GM12875 (cell line): ENCODE measurements at regions not wholly inside any gene's neighbourhood (a gene's known extent, or its start where the extent isn't known, plus 50 kb on each side); places are given as distances from the start of the nearest gene placed in this dataset.
"Not testable (repeated sequence)": the region's sequence is repeated elsewhere in the genome, so short reads cannot be mapped to it uniquely, and the experiment has no call there.

Experiments
- H3K4me3 ChIP-seq: one replicate; pipeline ENCODE4 v1.5.1; 2011; ENCODE audit warnings: low read depth, low read length, control low read depth
- TF ChIP-seq, protein P1 (sequence below): IDR thresholded peaks from 2 replicates; pipeline ENCODE4 v1.5.1; 2011; ENCODE audit warnings: low read depth, mild to moderate bottlenecking, control low read depth, inconsistent platforms, low read length, moderate library complexity, borderline replicate concordance; ENCODE audit not compliant: insufficient read depth

DNA sequence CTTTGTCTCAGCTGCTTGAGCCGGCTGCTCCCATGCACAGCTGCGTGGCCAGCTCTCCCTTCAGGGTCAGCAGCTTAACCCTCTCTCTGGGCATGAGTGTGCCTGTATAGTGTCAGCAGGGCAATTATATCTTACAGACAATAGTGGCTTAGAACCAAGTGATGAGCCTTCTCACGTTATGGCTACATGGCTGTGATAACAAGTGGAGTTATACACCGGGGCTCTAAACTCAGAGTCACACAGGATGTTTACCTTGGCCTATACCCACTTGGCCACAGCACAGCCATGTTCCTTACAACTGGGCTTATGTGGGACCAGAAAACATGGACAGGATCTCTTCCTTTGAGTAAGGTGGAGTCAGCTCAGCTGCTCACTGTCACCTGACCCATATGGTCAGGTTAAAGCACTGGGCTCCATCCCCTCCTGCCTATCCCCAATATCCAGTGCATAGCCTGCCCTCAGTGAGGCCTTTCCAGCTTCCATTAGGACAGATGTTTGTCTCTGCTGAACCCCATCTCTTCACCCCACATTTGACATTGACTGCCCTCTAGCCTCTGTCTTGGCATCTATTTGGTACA, 294.2 kb upstream of the NCKAP5 start:
- TF ChIP-seq, protein P1, sequence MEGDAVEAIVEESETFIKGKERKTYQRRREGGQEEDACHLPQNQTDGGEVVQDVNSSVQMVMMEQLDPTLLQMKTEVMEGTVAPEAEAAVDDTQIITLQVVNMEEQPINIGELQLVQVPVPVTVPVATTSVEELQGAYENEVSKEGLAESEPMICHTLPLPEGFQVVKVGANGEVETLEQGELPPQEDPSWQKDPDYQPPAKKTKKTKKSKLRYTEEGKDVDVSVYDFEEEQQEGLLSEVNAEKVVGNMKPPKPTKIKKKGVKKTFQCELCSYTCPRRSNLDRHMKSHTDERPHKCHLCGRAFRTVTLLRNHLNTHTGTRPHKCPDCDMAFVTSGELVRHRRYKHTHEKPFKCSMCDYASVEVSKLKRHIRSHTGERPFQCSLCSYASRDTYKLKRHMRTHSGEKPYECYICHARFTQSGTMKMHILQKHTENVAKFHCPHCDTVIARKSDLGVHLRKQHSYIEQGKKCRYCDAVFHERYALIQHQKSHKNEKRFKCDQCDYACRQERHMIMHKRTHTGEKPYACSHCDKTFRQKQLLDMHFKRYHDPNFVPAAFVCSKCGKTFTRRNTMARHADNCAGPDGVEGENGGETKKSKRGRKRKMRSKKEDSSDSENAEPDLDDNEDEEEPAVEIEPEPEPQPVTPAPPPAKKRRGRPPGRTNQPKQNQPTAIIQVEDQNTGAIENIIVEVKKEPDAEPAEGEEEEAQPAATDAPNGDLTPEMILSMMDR: no peak
- no peak overlapping the region for H3K4me3 ChIP-seq

DNA sequence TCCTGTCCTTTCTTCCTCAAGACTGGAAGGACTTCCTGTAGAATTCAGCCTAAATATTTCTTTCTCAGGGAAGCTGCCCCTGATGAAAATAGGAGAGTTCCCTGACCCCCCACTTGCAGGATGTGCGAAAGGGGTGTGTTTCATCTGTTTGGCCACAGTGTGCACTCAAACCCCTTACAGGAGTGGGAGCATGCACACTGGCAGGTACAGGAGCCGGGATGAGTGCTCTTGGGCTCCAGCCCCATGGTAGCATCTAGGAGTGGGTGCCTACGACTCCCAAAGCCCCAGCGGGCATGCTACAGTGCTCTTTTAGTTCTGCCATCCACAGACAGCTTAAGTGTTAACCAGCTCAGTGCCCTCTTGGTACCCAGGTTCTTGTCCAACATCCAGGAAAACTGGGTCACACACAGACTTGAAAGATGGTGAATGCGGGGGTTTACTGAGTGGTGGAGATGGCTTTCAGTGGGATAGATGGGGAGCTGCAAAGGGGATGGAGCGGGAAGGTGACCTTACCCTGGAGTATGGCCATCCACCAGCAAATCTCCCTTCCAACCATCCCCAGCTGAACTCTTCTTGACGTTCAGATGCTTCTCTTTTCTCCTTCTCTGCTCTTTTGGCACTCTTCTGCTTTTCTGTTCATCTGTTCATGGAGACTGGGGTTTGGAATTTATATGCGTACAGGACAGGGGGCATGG, 295.0 kb upstream of the NCKAP5 start:
- H3K4me3 ChIP-seq: no peak overlapping the region
- TF ChIP-seq, protein P1: no peak

DNA sequence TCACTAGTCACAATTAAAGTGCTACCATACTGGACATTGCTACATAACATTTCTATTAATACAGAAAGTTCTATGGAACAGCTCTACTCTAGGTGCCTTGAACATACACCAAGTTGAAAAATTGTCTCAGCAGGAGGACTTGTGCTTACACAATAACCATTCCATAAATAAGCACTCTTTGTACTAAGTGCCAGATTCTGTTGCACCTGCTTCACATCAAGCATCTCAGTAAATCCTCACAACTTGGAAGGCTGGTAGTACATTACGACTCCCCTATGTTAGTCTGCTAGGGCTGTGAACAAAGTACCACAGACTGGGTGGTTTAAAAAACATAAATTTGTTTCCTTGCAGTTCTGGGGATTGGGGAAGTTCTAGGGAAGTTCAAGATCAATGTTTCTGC, 296.9 kb upstream of the NCKAP5 start:
- TF ChIP-seq, protein P1: no peak
- H3K4me3 ChIP-seq: no peak overlapping the region

DNA sequence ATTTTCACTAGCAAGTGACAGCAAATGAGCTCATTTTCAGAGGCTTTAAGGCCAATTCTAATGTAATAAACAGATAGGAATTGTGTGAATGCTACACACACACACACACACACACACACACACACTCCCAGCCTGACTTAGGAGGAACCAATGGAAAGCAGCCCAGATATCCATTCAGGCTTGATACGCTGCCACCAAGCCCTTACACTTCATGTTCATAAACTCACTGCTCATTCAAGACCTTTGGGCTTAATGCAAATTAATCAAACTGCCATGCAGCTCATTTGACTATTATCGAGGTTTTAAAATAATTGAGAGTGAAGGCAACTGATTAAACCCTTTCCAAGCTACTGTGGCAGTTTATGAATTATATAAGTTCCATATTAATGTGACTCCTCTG, 298.9 kb upstream of the NCKAP5 start:
- TF ChIP-seq, protein P1: no peak
- no peak overlapping the region for H3K4me3 ChIP-seq

DNA sequence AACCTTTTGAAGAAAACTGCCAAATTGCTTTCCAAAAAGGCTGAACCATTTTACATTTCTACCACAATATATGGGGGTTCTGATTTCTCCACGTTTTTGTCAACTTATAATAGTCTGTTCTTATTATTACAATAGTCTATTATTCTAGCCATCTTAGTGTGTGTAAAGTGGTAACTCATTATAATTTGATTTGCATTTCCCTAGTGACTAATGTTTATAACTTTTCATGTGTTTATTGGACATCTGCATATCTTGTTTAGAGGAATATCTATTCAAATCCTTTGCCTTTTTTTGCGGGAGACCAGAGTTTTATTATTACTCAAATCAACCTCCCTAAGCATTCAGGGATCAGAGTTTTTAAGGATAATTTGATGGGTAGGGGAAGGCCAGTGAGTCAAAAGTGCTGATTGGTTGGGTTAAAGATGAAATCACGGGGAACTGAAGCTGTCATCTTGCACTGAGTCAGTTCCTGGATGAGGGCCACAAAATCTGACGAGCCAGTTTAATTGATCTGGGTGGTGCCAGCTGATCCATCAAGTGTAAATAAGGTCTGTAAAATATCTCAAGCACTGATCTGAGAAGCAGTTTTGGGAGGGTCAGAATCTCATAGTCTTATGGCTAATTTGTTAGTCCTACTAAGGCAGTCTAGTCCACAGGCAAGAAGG, 303.4 kb upstream of the NCKAP5 start:
- TF ChIP-seq, protein P1: no peak

DNA sequence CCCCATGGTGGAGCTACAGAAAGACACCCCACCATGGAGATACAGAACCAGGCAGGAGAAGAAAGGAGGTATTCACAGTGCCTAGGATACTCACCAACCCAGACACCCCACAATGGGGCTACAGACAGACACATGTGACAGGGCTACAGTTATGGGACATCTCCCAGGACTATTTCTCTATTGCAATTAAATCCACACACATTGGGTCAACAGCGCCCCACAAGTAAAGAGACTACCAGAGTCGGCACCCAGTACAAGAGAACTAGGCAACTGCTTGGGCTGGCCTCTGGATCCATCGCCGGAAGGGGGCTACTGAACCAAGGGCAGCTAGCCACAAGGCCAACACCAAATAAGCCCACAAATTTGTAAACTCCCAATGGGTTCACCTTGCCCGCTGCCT, 310.1 kb upstream of the NCKAP5 start:
- TF ChIP-seq, protein P1: no peak
- no peak overlapping the region for H3K4me3 ChIP-seq

More for the DNA sequence above, 303.4 kb upstream of the NCKAP5 start:
- H3K4me3 ChIP-seq: no peak overlapping the region

DNA sequence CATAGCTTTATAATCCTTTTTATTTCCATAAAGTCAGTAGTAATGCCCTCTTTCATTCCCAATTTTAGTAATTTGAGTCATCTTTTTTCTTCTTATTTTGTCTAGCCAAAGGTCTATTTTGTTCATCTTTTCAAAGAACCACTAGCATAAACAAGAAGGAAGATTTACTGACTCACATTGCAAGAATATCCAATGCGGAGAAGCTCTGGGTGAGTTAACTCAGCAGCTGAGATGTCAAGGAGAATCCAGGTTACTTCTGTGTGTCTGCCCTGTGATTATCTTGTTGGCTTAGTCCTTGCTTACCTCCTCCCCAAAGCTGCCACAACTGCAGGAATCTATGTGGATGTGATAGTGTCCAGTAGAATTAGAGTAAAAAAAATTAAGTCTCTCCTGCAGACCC, 311.4 kb upstream of the NCKAP5 start:
- TF ChIP-seq, protein P1: no peak
- no peak overlapping the region for H3K4me3 ChIP-seq

DNA sequence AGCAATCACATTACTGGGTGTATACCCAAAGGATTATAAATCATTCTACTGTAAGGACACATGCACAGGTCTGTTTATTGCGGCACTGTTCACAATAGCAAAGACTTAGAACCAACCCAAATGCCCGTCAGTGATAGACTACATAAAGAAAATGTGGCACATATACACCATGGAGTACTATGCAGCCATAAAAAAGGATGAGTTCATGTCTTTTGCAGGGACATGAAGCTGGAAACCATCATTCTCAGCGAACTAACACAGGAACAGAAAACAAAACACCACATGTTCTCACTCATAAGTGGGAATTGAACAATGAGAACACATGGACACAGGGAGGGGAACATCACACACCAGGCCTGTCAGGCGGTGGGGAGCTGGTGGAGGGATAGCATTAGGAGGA, 313.9 kb upstream of the NCKAP5 start:
- not testable (repeated sequence) for H3K4me3 ChIP-seq
